ENCODE measurements at regions not wholly inside any gene's neighbourhood (a gene's known extent, or its start where the extent isn't known, plus 50 kb on each side); places are given as distances from the start of the nearest gene placed in this dataset.

DNA sequence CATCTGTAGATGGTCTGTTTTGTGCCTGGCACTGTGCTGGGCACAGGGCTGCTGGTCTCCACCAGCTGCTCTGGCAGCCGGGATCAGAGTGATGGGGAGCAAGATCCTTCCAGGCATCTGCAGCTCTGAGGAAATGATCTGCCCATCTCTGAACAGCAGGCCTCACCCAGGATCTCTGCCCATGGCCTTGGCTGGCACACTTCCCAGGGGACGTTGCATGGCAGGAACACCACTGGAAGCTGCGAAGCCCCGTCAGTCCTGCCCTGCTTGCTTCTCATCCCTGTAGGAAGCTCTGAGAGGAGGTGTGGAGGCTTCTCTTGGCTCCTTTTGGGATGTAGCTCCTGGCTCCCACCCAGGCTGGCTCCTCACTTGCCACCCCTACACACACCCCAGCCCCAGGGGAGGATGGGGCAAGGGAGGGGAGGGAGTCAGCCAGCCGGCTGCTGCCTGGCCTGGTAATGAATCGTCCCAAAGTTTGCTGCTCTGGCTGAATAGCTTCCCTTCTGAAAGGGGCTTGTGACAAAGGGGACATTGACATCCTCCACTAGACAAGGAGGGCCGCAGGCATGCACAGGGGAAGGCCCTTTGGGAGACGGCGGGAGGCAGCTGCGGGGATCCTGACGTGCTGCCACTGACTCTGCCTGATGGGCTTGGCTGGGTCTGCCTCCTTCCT is 108.9 kb downstream of the VEGFA start:
- no peak for DNase-seq

DNA sequence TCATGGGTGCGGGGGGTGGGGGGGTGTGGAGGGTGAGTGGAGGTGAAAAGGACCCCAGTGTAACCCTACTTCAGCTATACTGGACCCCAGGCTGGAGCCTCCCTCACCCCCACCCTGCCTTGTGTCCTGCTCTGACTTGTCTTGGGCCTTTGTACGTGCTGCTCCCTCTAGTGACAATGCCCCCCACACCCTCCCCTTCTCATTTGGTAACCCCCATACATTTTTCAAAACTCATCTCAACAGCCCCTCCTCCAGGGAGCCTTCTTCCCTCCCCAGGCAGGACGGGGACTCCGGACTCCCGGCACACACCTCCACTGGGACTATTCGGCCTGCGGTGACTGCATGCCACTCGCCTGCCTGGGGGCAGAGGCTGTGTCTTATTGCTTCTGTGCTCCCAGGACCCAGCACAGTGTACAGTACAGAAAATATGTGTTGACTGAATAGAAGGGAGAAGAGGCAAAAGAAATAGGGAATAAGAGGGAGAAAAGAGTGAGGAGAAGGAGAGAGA is 108.2 kb downstream of the VEGFA start:
- DNase-seq: no peak

DNA sequence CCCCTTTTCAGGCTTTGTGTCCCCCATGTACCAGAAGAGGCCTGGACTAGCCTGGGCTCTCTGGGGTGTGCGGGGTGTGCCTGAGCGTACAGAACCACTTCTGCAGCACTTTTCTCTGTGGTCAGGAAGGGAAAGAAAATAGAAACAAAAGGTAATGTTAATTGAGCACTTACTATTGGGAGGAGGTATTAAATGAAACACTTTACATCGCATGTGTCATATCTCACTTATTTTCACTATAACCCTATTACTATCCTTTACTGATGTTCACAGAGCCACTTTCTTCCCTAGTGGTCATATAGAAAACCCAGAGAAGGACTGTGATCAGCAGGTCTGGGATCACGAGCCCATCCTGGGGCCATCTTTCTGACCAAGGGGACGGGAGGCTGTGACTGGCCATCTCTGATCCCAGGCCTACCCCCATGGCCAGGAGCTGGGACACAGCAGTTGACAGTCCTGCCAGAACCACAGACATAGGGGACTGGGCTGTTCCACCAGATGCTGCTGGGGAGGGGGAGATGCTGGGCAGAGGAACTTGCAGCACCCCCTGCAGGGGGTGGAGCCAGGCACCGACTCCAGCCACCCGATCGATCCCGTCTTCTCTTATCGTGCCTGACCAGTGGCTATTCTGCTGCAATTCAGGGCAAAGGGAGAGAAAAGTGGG is 107.6 kb downstream of the VEGFA start:
- no peak for DNase-seq

DNA sequence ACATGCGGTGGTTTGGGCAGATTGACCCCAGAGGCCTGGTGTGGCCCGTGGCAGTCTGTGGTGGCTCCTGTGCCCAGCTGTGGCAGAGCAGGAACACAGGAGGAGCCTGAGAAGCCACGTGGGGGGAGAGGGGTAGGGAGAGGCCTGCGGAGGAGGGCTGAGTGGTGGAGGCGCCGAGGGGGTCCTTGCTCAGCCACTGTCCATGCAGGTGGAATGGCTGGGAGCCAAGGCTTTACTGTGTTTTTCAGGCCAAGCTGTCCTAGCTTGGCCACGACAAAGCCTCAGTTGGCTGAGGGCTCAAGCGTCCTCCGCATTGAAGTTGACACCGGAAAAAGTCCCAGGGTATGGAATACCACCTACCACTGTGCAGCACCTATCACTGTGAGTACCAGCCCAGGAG is 107.0 kb downstream of the VEGFA start:
- DNase-seq: no peak

DNA sequence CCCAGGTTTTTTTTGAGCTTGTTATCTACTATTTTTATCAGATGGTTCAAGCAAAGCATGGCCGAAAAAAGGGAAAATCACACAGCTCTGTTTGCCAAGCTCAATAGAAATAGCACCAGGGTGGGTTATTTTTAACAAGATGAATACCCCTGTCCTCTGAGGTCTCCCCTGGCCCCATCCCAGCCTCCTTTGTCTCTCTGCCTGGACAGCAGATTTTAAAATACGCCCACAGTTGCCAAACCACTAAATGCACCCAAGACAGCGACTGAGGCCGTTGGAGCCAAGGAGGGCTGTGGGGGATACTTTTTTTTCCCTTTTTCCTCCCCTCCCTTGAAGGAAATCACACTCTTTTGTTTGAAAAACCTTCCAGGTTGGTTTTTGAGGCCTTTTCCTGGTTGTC is 106.6 kb downstream of the VEGFA start:
- DNase-seq: no peak

DNA sequence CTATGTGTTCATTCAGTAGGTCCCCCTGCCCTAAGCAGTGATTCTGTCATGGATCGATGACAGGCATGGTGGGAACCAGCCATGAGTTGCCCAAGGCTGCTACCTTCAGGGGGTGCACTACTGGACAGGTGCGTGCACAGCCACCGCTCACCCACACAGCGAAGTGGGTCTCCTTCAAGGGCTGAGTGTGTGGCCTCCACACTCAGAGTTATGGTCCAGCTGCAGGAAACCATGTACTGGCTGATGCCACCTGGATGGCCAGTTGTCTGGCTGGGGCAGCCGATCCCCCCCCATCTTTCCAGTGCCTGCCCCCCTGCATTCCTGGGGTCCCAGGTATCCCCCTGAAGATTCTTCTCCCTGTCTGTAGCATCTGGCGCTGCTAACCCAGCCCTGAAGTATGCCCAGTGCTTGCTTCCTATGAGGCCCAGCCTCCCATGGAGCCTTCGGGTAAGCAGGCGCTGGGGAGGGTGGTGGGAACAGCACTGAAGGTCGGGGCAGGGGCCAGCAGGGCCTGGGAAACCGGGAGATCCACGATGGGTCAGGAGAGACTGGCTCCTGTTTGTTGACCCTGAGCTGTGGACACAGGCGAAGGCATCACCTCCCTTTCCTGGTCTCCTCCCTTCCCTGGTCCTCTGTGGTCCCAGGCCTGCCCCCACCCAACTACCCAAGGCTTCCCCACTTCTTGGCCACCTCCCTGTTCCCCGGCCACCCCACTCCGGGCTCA is 106.0 kb downstream of the VEGFA start:
- no peak for DNase-seq

DNA sequence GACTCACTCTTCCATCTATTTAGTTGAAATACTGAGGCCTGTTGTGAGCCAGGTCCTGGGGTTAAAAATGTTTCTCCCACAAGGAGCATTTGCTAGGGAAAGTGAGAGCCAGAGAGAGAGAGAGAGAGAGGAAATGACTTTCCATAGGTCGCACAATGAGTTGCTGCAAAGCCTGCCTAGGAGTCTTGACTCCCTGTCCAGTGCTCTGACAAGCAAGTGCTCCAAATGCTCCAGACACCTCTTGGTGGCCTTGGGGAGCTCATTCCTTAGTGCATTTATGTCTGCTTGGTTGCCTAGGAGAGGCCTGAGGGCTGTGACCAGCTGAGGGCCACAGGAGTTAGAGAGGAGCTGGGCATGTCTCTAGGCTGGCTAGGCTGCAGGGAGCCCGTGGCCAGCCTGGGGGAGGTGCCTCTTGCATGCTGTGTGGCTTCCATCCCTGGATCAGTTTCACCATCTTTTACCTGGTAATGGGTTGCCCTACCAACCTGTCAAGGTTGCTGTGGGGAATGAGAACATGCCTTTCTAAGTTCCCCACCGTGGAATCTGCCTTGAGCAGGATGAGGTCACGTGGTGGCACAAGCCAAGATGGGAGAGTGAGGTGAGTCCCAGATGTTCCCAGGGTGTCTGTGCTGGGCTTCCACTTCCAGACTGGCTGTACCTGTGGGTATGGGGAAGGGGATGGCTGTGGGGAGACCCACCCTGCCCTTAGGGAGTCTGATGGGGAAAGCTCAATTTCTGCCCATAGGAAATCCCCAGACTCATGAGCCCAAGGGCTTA is 105.0 kb downstream of the VEGFA start:
- no peak for DNase-seq

DNA sequence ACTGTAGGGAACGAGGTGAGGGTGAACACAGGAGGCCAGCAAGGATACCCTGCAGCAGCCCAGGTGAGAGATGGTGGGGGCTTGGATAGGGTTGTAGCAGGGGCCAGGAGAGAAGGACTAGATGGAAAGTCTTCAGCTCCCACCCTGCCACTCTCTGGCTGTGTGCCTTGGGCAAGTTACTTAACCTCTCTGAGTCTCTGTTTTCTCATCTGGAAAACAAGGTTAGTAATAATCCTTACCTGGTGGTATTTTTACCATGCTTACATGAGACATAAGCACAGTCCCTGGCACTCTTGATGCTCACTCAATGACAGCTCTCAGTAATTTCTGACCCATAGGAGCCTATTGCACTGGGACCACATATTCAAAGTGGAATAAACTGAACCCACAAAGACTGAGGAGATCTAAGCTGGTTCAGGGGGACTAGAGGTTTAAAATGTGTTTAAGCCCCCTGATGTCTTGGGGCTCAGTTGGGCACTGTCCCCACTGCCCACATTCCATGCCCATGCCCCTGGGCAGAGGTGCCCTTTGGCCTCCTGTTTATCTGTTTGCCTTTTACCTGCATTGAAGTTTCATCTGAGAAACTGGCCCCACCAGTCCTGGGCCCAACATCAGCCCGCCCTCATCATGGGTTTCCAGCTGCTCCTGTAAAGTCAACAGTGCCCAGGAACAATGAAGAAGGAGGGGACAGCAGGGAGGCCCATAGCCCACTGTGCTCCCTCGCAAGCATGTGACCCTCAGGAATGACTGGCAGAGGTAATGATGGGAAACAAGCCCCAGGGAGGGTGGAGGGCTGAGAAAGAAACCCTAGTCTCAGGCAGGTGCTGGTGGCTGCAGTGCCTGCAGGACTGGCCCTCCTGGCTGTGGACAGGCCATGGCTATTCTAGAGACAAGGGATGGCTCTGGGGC is 104.0 kb downstream of the VEGFA start:
- DNase-seq: peak; percentile 33

DNA sequence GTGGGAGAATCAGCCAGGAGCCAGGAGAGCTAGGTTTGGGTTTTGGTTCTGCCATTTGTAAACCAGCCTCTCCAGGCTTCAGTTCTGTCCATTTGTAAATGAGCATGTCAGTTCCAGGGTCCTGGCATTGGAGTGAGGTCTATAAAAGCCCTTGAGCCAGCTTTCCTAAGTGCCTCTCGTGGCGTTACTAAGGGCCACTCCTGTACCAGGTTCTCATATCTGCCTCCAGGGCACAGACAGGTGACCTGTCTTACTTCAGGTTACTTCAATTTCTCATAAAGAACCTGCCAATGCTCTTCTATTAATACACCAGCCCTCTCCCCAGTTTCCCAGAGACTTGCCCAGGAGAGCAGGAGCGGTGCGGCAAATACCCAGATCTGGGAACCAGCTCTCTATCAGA is 101.9 kb downstream of the VEGFA start:
- no peak for DNase-seq

DNA sequence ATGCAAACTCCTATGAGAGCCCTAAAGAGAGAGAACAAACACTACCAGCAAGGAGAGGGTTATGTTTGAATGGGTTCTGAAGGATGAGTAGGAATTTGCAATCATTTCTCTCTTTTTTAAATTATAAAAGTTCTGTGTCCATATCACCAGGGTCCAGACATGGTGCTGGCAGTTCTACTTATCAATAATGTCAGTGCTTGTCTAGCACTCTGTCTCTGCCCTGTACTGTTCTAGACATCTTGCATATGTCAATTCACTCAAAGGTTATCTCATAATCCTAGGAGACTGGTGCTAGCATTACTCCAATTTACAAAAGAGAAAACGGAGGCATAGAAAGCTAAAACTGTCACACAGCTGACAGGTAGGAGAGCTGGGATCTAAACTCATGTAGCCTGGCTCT is 101.3 kb downstream of the VEGFA start:
- no peak for DNase-seq

DNA sequence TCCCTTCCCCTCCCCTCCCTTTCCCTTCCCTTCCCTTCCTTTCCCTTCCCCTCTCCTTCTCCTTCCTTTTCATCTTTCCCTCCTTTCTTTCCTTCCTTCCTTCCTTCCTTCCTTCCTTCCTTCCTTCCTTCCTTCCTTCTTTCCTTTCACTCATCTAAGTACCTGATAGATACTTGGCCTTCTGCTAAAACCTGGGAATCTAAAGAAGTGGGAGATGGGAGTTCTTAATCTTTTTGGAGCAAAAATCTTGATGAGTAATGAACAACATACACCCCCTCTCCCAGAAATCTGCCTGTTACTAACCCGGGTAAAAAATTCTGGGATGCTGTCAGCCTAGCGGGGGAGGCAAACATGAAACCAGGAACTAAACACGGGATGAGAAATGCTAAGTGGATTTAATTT is 100.7 kb downstream of the VEGFA start:
- DNase-seq: no peak

DNA sequence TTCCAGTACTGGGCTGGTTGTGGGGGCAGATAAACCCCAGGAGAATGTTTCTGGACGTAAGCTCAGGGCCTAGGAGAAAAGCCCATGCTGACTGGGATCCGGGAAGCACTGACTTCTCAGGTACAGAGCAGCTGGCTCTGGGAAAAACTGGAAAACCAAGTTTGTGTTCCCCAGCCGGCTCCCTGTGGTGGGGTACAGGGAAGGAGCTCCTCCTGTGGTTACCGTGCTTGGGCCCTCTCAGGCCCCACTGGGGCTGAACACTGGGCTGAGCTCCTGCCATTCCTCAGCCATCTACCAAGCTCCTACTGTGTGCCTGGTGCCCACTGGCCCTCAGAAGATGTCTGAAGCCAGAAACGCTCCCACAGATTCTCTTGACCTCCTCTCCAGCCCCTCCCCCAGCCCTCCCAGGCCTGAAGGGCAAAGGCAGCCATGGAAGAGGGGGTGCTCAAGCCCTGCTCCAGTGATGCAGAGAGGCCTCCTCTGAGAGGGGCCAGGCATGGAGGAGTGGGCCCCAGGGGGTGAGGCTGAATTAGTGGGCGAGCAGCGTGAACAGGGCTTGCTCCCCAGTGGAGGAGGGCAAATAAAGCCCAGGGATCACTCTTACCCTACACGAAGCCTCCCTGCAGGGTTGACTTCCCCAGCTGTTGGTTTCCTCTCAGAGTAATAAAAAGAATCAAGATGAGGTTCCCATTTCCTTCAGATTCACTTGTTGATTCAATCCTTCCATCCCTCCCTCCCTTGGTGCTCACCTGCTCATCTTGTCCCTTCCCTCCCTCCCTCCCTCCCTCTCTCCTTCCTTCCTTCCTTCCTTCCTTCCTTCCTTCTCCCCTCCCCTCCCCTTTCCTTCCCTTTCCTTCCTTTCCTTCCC is 100.0 kb downstream of the VEGFA start:
- DNase-seq: no peak

DNA sequence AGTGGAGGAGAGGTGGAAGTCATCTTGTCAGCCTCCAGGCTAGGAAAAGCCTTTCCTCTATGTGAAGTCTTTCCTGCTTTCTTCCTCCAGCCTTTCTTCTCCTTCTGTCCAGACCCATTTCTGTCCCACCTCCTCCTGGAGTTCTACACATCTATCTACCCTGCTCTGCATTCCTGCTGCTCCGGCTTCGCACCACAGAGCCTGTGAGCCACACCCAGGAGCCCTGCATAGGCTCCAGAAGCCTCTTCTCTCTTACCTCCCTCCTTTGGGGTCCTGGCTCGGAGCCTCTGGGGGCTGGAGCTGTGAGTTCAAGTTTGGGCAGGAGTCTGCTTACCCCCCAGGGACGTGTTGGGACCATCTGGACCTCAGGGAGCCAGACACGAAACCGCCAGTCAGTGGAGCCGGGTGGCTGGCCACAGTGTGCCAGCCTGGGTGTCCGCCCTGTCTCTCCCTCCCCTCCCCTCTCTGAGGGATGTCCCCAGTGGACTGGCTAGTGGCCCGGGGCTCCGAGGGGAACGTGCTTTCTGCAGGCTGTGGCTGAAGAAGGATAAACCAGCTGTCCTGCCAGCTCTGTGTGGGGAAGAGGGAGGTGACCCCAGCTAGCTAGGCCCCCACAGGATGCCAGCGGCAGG is 99.2 kb downstream of the VEGFA start:
- no peak for DNase-seq

DNA sequence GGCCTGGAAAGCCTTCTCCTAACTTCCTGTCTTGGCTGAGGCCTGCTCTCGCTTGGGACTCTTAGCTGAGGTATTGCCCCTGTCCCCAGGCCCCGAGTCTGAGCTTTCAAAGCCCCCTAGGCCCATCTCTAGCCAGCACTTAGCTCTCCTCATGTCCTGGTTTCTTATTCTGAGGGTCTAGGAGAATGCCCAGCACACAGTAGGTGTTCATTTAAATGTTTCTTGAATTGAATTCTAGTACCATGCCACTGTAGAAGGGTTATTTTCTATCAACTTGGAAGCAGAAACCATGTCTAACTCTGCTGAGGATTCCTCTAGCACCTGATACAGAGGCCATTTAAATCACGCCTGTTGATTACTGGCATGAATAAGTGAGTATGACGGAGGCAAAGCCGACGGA is 98.5 kb downstream of the VEGFA start:
- DNase-seq: no peak

DNA sequence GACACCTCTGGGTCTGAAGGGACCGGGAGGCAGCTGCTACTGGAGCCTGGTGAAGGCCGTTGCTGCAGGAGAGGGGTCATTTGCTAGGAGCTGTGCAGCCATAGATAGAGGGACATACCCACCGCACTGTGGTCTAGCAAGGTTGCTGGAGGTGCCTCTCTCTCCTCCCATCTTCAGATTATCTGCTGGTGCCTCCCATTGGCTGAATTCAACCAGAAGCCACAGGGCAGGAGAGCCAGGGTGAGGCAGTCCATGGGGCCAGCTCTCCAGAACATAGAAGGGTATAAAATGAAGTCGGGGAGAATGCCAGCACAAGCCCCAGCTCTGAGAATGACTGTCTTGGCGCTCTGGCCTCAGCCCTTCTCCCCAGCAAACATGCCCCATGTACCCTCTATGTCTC is 98.0 kb downstream of the VEGFA start:
- no peak for DNase-seq

DNA sequence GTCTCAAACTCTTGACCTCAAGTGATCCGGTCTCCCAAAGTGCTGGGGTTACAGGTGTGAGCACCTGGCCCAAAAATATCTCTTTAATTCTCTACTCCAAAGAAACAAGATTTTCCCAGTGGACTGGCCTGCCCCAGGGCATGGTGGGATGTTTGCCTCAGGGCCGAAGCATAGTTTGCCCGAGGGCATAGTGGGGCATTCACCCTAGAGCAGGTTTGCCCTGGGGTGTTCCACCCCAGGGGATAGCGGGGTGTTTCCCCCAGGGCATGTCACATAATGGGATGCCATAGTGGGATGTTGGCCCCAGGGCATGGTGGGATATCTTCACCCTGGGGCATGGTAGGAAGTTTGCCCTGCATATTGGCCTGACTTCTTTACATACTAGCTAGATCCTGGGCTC is 97.2 kb downstream of the VEGFA start:
- no peak for DNase-seq

DNA sequence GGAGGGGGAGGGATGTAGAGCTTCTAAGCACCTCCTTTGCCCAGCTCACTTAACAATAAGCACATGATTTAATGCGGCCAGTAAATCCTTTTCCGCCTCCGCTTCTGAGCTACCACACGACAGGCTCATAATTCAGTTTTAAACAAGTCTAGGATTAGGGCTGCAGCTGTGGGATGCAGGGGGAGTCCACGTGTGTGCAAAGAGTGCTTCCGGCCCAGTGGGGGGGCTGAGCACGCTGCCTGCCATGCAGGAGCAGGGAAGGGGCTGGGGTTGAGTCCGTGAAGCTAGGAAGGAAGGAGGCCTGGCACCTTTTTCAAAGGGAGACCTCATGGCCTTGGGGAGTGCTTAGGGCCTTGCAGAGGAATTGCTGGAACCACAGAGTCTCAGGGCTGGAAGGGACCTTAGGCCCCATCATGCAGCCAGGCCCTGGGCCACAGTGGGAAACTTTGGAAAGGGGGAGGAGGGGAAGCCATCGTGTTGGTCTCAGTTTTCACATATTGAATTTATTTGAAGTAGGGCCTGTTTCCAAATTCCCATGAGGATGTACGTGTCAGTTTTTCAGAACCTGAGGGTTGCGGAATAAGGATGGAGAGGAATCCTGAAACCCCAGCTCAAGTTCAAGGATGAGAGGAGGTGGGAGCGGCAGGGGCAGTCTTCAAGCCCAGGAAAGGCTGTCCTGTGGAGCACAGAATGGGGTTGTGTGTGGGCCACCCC is 96.1 kb downstream of the VEGFA start:
- DNase-seq: no peak

DNA sequence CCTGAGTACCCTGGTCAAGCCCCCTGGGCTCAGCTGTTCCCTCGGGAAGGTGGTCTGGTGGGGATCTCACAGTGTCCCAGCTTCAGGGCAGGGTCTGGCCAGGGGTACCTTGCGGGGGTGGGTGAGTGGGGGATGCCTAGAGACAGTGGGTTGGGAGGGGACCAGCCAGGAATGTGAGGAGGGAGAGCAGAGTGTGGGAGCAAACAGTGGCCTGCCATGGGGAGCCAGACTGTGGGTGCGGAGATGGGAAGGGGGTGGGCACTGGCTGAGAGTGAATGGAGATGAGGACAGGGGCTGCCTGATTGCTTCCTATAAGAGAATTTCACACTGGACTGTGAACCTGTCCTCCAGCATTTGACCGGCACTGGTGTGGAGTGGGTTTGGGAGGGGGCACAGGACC is 95.1 kb downstream of the VEGFA start:
- DNase-seq: no peak

DNA sequence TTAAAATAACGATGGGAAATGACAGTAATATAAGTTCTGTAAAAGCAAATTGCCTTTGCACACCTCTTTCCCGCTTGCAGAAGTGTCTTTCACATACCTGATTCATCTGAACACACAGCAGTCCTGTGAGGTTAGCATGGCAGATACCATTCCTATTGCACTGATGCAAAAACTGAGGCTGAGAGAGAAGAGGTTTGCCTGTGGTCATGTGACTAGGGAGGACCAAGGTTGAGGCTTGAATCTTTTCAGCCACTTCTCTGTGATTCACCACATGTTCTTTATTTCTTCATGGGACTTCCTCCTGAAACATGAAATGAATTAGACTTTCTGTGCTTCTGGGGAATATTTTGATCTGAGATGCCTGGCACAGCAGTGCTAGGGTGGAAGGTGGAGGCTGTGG is 92.9 kb downstream of the VEGFA start:
- DNase-seq: no peak

All from NCI-H2227 treated with DMSO at 0.1 percent for 48 hours (cell line).